ENCODE measurements at regions not wholly inside any gene's neighbourhood (a gene's known extent, or its start where the extent isn't known, plus 50 kb on each side); places are given as distances from the start of the nearest gene placed in this dataset.

GRCh38 chr4:32429151-32429550 lies 1709.0 kb downstream of the PCDH7 start:
- no peak for DNase-seq
- intact Hi-C loops (cut with DNase I; ENCODE audit: low total_unique reads), result no loop called here
- Histone ChIP-seq H3K4me3 (no peak overlapping the region), H3K4me1 (no peaks in the 10 kb centered on the region), H3K9me3 (no peaks in the 10 kb centered on the region), H3K27ac (no peak overlapping the region), H3K36me3 (no peaks in the 10 kb centered on the region), H3K27me3 (no peaks in the 10 kb centered on the region)
- no peak for ATAC-seq
- in situ Hi-C loops (cut with MboI; ENCODE audit: low sequenced_read_pairs in 4 of 4), result no loop called here
- no peak for TF ChIP-seq CTCF (IDR thresholded peaks at IDR 0.05 in 4 of 5, conservative IDR thresholded peaks at IDR 0.05 in 1 of 5)
- TF ChIP-seq POLR2A (IDR thresholded peaks at IDR 0.05), result no peak

GRCh38 chr4:32435308-32435707 lies 1715.1 kb downstream of the PCDH7 start:
- intact Hi-C loops (cut with DNase I; ENCODE audit: low total_unique reads), result no loop called here
- ATAC-seq (no peak), DNase-seq (no peak)
- Histone ChIP-seq H3K9me3 (no peaks in the 10 kb centered on the region), H3K4me1 (no peaks in the 10 kb centered on the region), H3K4me3 (no peak overlapping the region), H3K36me3 (no peaks in the 10 kb centered on the region), H3K27ac (no peak overlapping the region), H3K27me3 (no peaks in the 10 kb centered on the region)
- in situ Hi-C loops (cut with MboI; ENCODE audit: low sequenced_read_pairs in 4 of 4), result no loop called here
- TF ChIP-seq CTCF (IDR thresholded peaks at IDR 0.05 in 4 of 5, conservative IDR thresholded peaks at IDR 0.05 in 1 of 5) (no peak), POLR2A (IDR thresholded peaks at IDR 0.05) (no peak)

GRCh38 chr4:32436816-32437215 lies 1716.6 kb downstream of the PCDH7 start:
- no peak overlapping the region for H3K27ac ChIP-seq
- intact Hi-C loops (cut with DNase I; ENCODE audit: low total_unique reads) (no loop called here), in situ Hi-C loops (cut with MboI; ENCODE audit: low sequenced_read_pairs in 4 of 4) (no loop called here)
- TF ChIP-seq POLR2A (IDR thresholded peaks at IDR 0.05) (no peak), CTCF (IDR thresholded peaks at IDR 0.05 in 4 of 5, conservative IDR thresholded peaks at IDR 0.05 in 1 of 5) (no peak)
- DNase-seq (no peak), ATAC-seq (no peak)
- no peak overlapping the region for H3K4me3 ChIP-seq
- no peaks in the 10 kb centered on the region for H3K9me3 ChIP-seq
- H3K36me3 ChIP-seq, result no peaks in the 10 kb centered on the region
- no peaks in the 10 kb centered on the region for H3K27me3 ChIP-seq
- no peaks in the 10 kb centered on the region for H3K4me1 ChIP-seq

GRCh38 chr4:32440391-32440790 lies 1720.2 kb downstream of the PCDH7 start:
- Histone ChIP-seq H3K9me3 (no peaks in the 10 kb centered on the region), H3K27ac (no peak overlapping the region), H3K36me3 (no peaks in the 10 kb centered on the region), H3K27me3 (no peaks in the 10 kb centered on the region), H3K4me1 (no peaks in the 10 kb centered on the region), H3K4me3 (no peak overlapping the region)
- intact Hi-C loops (cut with DNase I; ENCODE audit: low total_unique reads) (no loop called here), in situ Hi-C loops (cut with MboI; ENCODE audit: low sequenced_read_pairs in 4 of 4) (no loop called here)
- ATAC-seq, result no peak
- no peak for TF ChIP-seq POLR2A (IDR thresholded peaks at IDR 0.05)
- no peak for TF ChIP-seq CTCF (IDR thresholded peaks at IDR 0.05 in 4 of 5, conservative IDR thresholded peaks at IDR 0.05 in 1 of 5)
- DNase-seq, result no peak

- Histone ChIP-seq H3K36me3 (no peaks in the 10 kb centered on the region), H3K4me1 (no peaks in the 10 kb centered on the region), H3K9me3 (no peaks in the 10 kb centered on the region), H3K27ac (no peak overlapping the region), H3K4me3 (no peak overlapping the region), H3K27me3 (no peaks in the 10 kb centered on the region)
- no peak for ATAC-seq
- DNase-seq, result no peak
- in situ Hi-C loops (cut with MboI; ENCODE audit: low sequenced_read_pairs in 4 of 4) (no loop called here), intact Hi-C loops (cut with DNase I; ENCODE audit: low total_unique reads) (no loop called here)
- no peak for TF ChIP-seq CTCF (IDR thresholded peaks at IDR 0.05 in 4 of 5, conservative IDR thresholded peaks at IDR 0.05 in 1 of 5)
Measured at GRCh38 chr4:32454482-32454881, 1734.3 kb downstream of the PCDH7 start.
